Fibroblast of lung (primary cell): ENCODE measurements at regions not wholly inside any gene's neighbourhood (a gene's known extent, or its start where the extent isn't known, plus 50 kb on each side); places are given as distances from the start of the nearest gene placed in this dataset.

Experiments
- DNase-seq, 2 donors: peaks; one replicate each; pipeline versions ENCODE4 v3.0.0 to v3.0.0-alpha.2; 2010; ENCODE audit warnings: low read depth in 2 of 2
- H2AFZ ChIP-seq: 2 replicates; pipeline ENCODE4 v1.5.1; 2012; ENCODE audit warnings: low read length, control low read depth, inconsistent platforms
- H3K27ac ChIP-seq: 2 replicates; pipeline ENCODE4 v1.5.1; 2011; ENCODE audit warnings: low read length, control low read depth; ENCODE audit not compliant: insufficient read depth
- H3K27me3 ChIP-seq: 2 replicates; pipeline ENCODE4 v1.5.1; 2011; ENCODE audit warnings: mild to moderate bottlenecking, low read length; ENCODE audit not compliant: control insufficient read depth, insufficient read depth
- H3K36me3 ChIP-seq: 2 replicates; pipeline ENCODE4 v1.5.1; 2011; ENCODE audit warnings: low read length; ENCODE audit not compliant: control insufficient read depth, insufficient read depth
- H3K4me1 ChIP-seq: 2 replicates; pipeline ENCODE4 v1.5.1; 2011; ENCODE audit warnings: low read length; ENCODE audit not compliant: control insufficient read depth, insufficient read depth; ENCODE audit errors: extremely low read depth
- H3K4me2 ChIP-seq: 2 replicates; pipeline ENCODE4 v1.5.1; 2011; ENCODE audit warnings: low read length, control low read depth; ENCODE audit not compliant: insufficient read depth; ENCODE audit errors: extremely low read depth
- H3K4me3 ChIP-seq, 4 experiments: fragments of 200-600 bp in 1 of 4; sonication (generic) in 1 of 4; replicated peaks in 1 of 4; 2 replicates each; pipeline ENCODE4 v1.5.1; 2011 to 2016; ENCODE audit warnings: low read length in 4 of 4, low read depth in 3 of 4, mild to moderate bottlenecking in 3 of 4, control low read depth in 2 of 4, inconsistent platforms in 1 of 4, mixed read lengths in 1 of 4; ENCODE audit not compliant: insufficient read depth in 1 of 4; ENCODE audit errors: control extremely low read depth in 1 of 4
- H3K79me2 ChIP-seq: 2 replicates; pipeline ENCODE4 v1.5.1; 2012; ENCODE audit warnings: mild to moderate bottlenecking, low read length, inconsistent platforms; ENCODE audit not compliant: control insufficient read depth, insufficient read depth
- H3K9ac ChIP-seq: 2 replicates; pipeline ENCODE4 v1.5.1; 2011; ENCODE audit warnings: mild to moderate bottlenecking, low read length, control low read depth; ENCODE audit not compliant: insufficient read depth
- H3K9me3 ChIP-seq: 2 replicates; pipeline ENCODE4 v1.5.1; 2012; ENCODE audit warnings: low read depth, low read length; ENCODE audit not compliant: control insufficient read depth, insufficient read depth
- H4K20me1 ChIP-seq: 2 replicates; pipeline ENCODE4 v1.5.1; 2011; ENCODE audit warnings: low read length; ENCODE audit not compliant: control insufficient read depth, insufficient read depth; ENCODE audit errors: extremely low read depth
- CTCF ChIP-seq, 2 donors: IDR thresholded peaks in 1 of 2; conservative IDR thresholded peaks in 1 of 2; 1 replicate in 1 of 2; 2 replicates in 1 of 2; pipeline ENCODE4 v1.5.1; 2011 to 2012; ENCODE audit warnings: low read length in 2 of 2, control low read depth in 1 of 2, inconsistent platforms in 1 of 2, low read depth in 1 of 2, mild to moderate bottlenecking in 1 of 2
- EZH2 ChIP-seq: IDR thresholded peaks from 2 replicates; pipeline ENCODE4 v1.5.1; 2012; ENCODE audit warnings: low read length, control low read depth, mild to moderate bottlenecking; ENCODE audit errors: missing control alignments

DNA sequence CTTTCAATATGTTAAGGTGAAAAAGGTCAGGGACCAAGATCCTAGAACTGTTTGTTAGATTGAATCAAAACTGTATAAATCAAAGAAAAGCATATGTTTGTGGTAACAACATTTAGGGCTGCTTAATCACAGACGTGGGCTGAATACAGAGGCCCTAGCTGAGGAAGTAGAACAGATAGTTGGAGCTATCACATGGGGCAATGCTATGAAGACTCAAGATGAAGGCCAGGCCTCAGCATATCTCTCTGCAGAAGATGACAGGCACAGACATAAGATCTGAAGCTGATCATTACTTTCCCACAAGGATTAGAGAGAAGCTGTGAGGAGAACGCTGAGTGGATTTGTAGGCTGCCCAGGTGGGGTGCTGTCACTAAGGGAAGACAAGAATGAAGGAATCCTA, 158.6 kb upstream of the CARD18 start:
- Histone ChIP-seq H3K36me3 (no peaks in the 10 kb centered on the region), H3K27me3 (no peaks in the 10 kb centered on the region), H3K4me2 (no peak overlapping the region), H4K20me1 (no peaks in the 10 kb centered on the region), H3K9me3 (no peaks in the 10 kb centered on the region), H3K27ac (no peak overlapping the region), H3K4me1 (no peaks in the 10 kb centered on the region), H2AFZ (peak overlapping the region; percentile 15), H3K79me2 (no peaks in the 10 kb centered on the region), H3K9ac (no peak overlapping the region), H3K4me3 (no peak overlapping the region)
- no peak for DNase-seq
- TF ChIP-seq EZH2 (no peak), CTCF (conservative IDR thresholded peaks at IDR 0.05 in 1 of 2, IDR thresholded peaks at IDR 0.05 in 1 of 2; ENCODE audit: low read depth in 1 of 2, low read length in 2 of 2) (no peak)

DNA sequence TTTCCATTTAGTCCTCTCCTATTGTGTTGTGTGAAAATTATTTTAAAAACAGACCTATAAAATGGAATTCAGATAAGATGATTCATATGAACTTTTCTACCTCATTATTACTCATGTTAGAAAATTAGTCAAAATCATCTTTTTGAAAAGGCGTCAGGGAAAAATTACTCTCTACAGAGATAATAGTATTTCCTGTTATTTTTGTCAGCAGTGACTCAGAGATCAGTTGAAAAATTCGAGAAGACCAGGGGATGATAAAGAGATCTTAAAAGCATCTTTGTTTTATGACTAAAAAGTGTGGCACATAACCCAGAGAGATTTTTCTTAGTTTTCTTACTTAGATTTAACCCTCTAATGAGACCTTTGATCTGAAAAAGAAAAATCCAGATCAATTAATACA, 157.9 kb upstream of the CARD18 start:
- H4K20me1 ChIP-seq, result no peaks in the 10 kb centered on the region
- DNase-seq, result peak; percentile 22 to 76
- H3K9me3 ChIP-seq, result no peaks in the 10 kb centered on the region
- no peak overlapping the region for H2AFZ ChIP-seq
- H3K4me1 ChIP-seq, result no peaks in the 10 kb centered on the region
- no peak overlapping the region for H3K9ac ChIP-seq
- H3K79me2 ChIP-seq, result no peaks in the 10 kb centered on the region
- H3K27ac ChIP-seq, result no peak overlapping the region
- no peaks in the 10 kb centered on the region for H3K27me3 ChIP-seq
- H3K36me3 ChIP-seq, result no peaks in the 10 kb centered on the region
- H3K4me2 ChIP-seq, result no peak overlapping the region
- no peak for TF ChIP-seq CTCF (conservative IDR thresholded peaks at IDR 0.05 in 1 of 2, IDR thresholded peaks at IDR 0.05 in 1 of 2; ENCODE audit: low read depth in 1 of 2, low read length in 2 of 2)
- no peak for TF ChIP-seq EZH2
- no peak overlapping the region for H3K4me3 ChIP-seq

- Histone ChIP-seq H3K4me2 (no peak overlapping the region), H3K4me3 (no peak overlapping the region), H3K79me2 (no peaks in the 10 kb centered on the region), H3K27ac (no peak overlapping the region), H3K9ac (no peak overlapping the region), H4K20me1 (no peaks in the 10 kb centered on the region), H3K36me3 (no peaks in the 10 kb centered on the region), H3K9me3 (no peaks in the 10 kb centered on the region), H2AFZ (no peak overlapping the region), H3K4me1 (no peaks in the 10 kb centered on the region), H3K27me3 (no peaks in the 10 kb centered on the region)
- TF ChIP-seq CTCF (conservative IDR thresholded peaks at IDR 0.05 in 1 of 2, IDR thresholded peaks at IDR 0.05 in 1 of 2; ENCODE audit: low read depth in 1 of 2, low read length in 2 of 2) (no peak), EZH2 (no peak)
- DNase-seq, result no peak
Measured at GRCh38 chr11:105296806-105297205, 157.2 kb upstream of the CARD18 start.
